ENCODE measurements at regions not wholly inside any gene's neighbourhood (a gene's known extent, or its start where the extent isn't known, plus 50 kb on each side); places are given as distances from the start of the nearest gene placed in this dataset.

GRCh38 chr18:40662898-40663437 lies 1292.1 kb upstream of the PIK3C3 start:
- TF ChIP-seq POLR2AphosphoS5 (IDR thresholded peaks at IDR 0.05; ENCODE audit: low read depth, low read length) (no peak), SIN3A (IDR thresholded peaks at IDR 0.05; ENCODE audit: borderline replicate concordance, insufficient read depth, low read length) (no peak), REST (IDR thresholded peaks at IDR 0.05; ENCODE audit: insufficient read depth in 1 of 2, low read depth in 2 of 2, low read length in 2 of 2) (no peak), FOXP2 (optimal IDR thresholded peaks at IDR 0.05; ENCODE audit: borderline replicate concordance, extremely low read depth, extremely low read length, insufficient read depth) (no peak), TAF1 (IDR thresholded peaks at IDR 0.05; ENCODE audit: borderline replicate concordance, insufficient read depth, low read length) (no peak)

- TF ChIP-seq FOXP2 (optimal IDR thresholded peaks at IDR 0.05; ENCODE audit: borderline replicate concordance, extremely low read depth, extremely low read length, insufficient read depth) (no peak), POLR2AphosphoS5 (IDR thresholded peaks at IDR 0.05; ENCODE audit: low read depth, low read length) (no peak), REST (IDR thresholded peaks at IDR 0.05; ENCODE audit: insufficient read depth in 1 of 2, low read depth in 2 of 2, low read length in 2 of 2) (no peak), TAF1 (IDR thresholded peaks at IDR 0.05; ENCODE audit: borderline replicate concordance, insufficient read depth, low read length) (no peak), SIN3A (IDR thresholded peaks at IDR 0.05; ENCODE audit: borderline replicate concordance, insufficient read depth, low read length) (no peak)
These were observed 1301.4 kb upstream of the PIK3C3 start for GRCh38 chr18:40653682-40654081.

- TF ChIP-seq FOXP2 (optimal IDR thresholded peaks at IDR 0.05; ENCODE audit: borderline replicate concordance, extremely low read depth, extremely low read length, insufficient read depth) (no peak), TAF1 (IDR thresholded peaks at IDR 0.05; ENCODE audit: borderline replicate concordance, insufficient read depth, low read length) (no peak), SIN3A (IDR thresholded peaks at IDR 0.05; ENCODE audit: borderline replicate concordance, insufficient read depth, low read length) (no peak), POLR2AphosphoS5 (IDR thresholded peaks at IDR 0.05; ENCODE audit: low read depth, low read length) (no peak), REST (IDR thresholded peaks at IDR 0.05; ENCODE audit: insufficient read depth in 1 of 2, low read depth in 2 of 2, low read length in 2 of 2) (no peak)
These were observed 1302.7 kb upstream of the PIK3C3 start for GRCh38 chr18:40652321-40652720.

GRCh38 chr18:40651163-40651562 lies 1303.9 kb upstream of the PIK3C3 start:
- TF ChIP-seq TAF1 (IDR thresholded peaks at IDR 0.05; ENCODE audit: borderline replicate concordance, insufficient read depth, low read length) = no peak
- no peak for TF ChIP-seq REST (IDR thresholded peaks at IDR 0.05; ENCODE audit: insufficient read depth in 1 of 2, low read depth in 2 of 2, low read length in 2 of 2)
- no peak for TF ChIP-seq FOXP2 (optimal IDR thresholded peaks at IDR 0.05; ENCODE audit: borderline replicate concordance, extremely low read depth, extremely low read length, insufficient read depth)
- no peak for TF ChIP-seq SIN3A (IDR thresholded peaks at IDR 0.05; ENCODE audit: borderline replicate concordance, insufficient read depth, low read length)
- TF ChIP-seq POLR2AphosphoS5 (IDR thresholded peaks at IDR 0.05; ENCODE audit: low read depth, low read length) = no peak

All from PFSK-1 (cell line).